ENCODE measurements at regions not wholly inside any gene's neighbourhood (a gene's known extent, or its start where the extent isn't known, plus 50 kb on each side); places are given as distances from the start of the nearest gene placed in this dataset.

DNA sequence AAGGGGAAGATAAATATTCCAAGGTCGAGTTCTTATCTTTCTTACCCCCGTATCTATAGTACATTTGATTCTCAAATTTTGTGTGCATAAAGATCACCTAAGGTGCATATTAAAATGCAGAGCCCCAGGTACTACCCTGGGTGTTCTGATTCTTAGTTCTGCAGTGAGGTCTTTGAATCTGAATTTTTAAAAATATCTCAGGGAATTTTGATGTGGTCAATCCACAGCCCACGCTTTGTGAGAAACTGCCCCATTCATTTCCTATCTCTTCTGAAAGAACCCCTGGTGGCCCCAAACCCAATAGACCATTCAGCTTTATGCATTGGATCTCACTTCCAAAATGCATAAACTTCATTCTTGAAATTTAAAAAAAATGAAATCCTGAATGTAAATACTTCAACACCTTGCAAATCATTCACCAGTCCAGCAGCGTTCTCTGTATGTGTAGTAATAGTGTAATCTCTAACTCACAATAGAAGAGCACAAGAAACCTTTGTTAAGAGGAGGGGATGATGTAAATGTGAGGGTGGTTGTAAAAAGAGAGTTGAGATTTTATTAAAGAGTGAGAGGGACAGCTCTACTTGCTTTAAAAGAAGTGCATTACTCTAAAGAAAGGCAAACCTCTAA, 108.8 kb upstream of the ZP4 start:
- Histone ChIP-seq H3K9me3 (no peaks in the 10 kb centered on the region), H3K4me1 (no peaks in the 10 kb centered on the region), H3K27me3 (no peaks in the 10 kb centered on the region), H3K4me3 (ENCODE audit: low read depth, low read length) (no peak overlapping the region), H3K36me3 (no peaks in the 10 kb centered on the region)
- TF ChIP-seq CTCF (IDR thresholded peaks at IDR 0.05; ENCODE audit: low read depth, low read length), result no peak
- no peak for DNase-seq

DNA sequence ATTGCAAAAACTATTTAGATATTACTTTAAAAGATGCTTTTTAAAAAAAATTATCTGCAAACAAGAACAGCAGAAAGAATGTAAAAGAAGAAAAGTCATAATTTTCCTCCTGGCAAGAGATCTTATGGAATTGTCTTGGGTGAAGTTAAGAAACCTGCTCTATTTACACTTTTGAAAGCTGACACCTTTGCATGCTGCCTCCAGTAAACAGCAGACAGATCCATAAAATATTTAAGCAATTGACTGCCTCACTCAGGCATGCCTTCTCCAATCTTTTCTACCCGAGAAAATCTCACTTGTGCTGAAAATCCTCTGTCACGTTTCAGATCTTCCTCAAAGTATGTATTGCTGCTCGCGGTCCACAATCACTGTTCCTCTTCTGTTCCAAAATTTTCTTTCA, 107.9 kb upstream of the ZP4 start:
- Histone ChIP-seq H3K27me3 (no peaks in the 10 kb centered on the region), H3K9me3 (no peaks in the 10 kb centered on the region), H3K36me3 (no peaks in the 10 kb centered on the region), H3K4me1 (no peaks in the 10 kb centered on the region), H3K4me3 (ENCODE audit: low read depth, low read length) (no peak overlapping the region)
- no peak for DNase-seq
- TF ChIP-seq CTCF (IDR thresholded peaks at IDR 0.05; ENCODE audit: low read depth, low read length), result no peak

GRCh38 chr1:237983496-237983895, 92.8 kb upstream of the ZP4 start:
- no peaks in the 10 kb centered on the region for H3K27me3 ChIP-seq
- no peaks in the 10 kb centered on the region for H3K36me3 ChIP-seq
- H3K4me3 ChIP-seq (ENCODE audit: low read depth, low read length), result no peak overlapping the region
- no peaks in the 10 kb centered on the region for H3K4me1 ChIP-seq
- no peaks in the 10 kb centered on the region for H3K9me3 ChIP-seq
- DNase-seq, result no peak
- TF ChIP-seq CTCF (IDR thresholded peaks at IDR 0.05; ENCODE audit: low read depth, low read length), result no peak

- H3K4me1 ChIP-seq, result no peaks in the 10 kb centered on the region
- H3K9me3 ChIP-seq, result no peaks in the 10 kb centered on the region
- H3K27me3 ChIP-seq, result no peaks in the 10 kb centered on the region
- H3K4me3 ChIP-seq (ENCODE audit: low read depth, low read length), result no peak overlapping the region
- DNase-seq, result no peak
- no peaks in the 10 kb centered on the region for H3K36me3 ChIP-seq
- TF ChIP-seq CTCF (IDR thresholded peaks at IDR 0.05; ENCODE audit: low read depth, low read length), result no peak
These were observed 90.5 kb upstream of the ZP4 start for GRCh38 chr1:237981223-237981622.

- no peaks in the 10 kb centered on the region for H3K9me3 ChIP-seq
- no peaks in the 10 kb centered on the region for H3K4me1 ChIP-seq
- H3K36me3 ChIP-seq, result no peaks in the 10 kb centered on the region
- TF ChIP-seq CTCF (IDR thresholded peaks at IDR 0.05; ENCODE audit: low read depth, low read length), result no peak
- no peaks in the 10 kb centered on the region for H3K27me3 ChIP-seq
- DNase-seq, result no peak
- no peak overlapping the region for H3K4me3 ChIP-seq (ENCODE audit: low read depth, low read length)
These were observed 85.6 kb upstream of the ZP4 start for GRCh38 chr1:237976331-237976730.

GRCh38 chr1:237975903-237976302, 85.2 kb upstream of the ZP4 start:
- Histone ChIP-seq H3K27me3 (no peaks in the 10 kb centered on the region), H3K4me3 (ENCODE audit: low read depth, low read length) (no peak overlapping the region), H3K4me1 (no peaks in the 10 kb centered on the region), H3K9me3 (no peaks in the 10 kb centered on the region), H3K36me3 (no peaks in the 10 kb centered on the region)
- DNase-seq, result no peak
- TF ChIP-seq CTCF (IDR thresholded peaks at IDR 0.05; ENCODE audit: low read depth, low read length), result no peak

Data from BE2C (cell line).